Mesenchymal stem cell (in vitro differentiated cells and primary cell): ENCODE measurements at regions not wholly inside any gene's neighbourhood (a gene's known extent, or its start where the extent isn't known, plus 50 kb on each side); places are given as distances from the start of the nearest gene placed in this dataset.

Experiments used
- DNase-seq: peaks from one replicate; pipeline ENCODE4 v3.0.0-alpha.2; 2013
- H2AFZ ChIP-seq: one replicate; pipeline ENCODE4 v1.6.1; 2013; ENCODE audit warnings: low read depth, mild to moderate bottlenecking, control low read depth, inconsistent platforms, low read length, moderate library complexity
- H2AK5ac ChIP-seq: 2 replicates; pipeline ENCODE4 v1.6.1; 2013; ENCODE audit warnings: low read length, moderate library complexity, mild to moderate bottlenecking, inconsistent platforms; ENCODE audit not compliant: severe bottlenecking
- H2BK120ac ChIP-seq: one replicate; pipeline ENCODE4 v1.6.1; 2013; ENCODE audit warnings: low read depth, mild to moderate bottlenecking, inconsistent platforms, low read length, moderate library complexity
- H2BK12ac ChIP-seq, 2 experiments: one replicate each; pipeline ENCODE4 v1.6.1; 2013; ENCODE audit warnings: inconsistent platforms in 2 of 2, low read length in 2 of 2, mild to moderate bottlenecking in 2 of 2, moderate library complexity in 2 of 2, control low read depth in 1 of 2
- H2BK15ac ChIP-seq: one replicate; pipeline ENCODE4 v1.6.1; 2013; ENCODE audit warnings: mild to moderate bottlenecking, low read depth, inconsistent platforms; ENCODE audit not compliant: poor library complexity, severe bottlenecking
- H2BK5ac ChIP-seq: 2 replicates; pipeline ENCODE4 v1.6.1; 2013; ENCODE audit warnings: low read depth, mild to moderate bottlenecking, low read length, control low read depth, inconsistent platforms; ENCODE audit not compliant: poor library complexity, severe bottlenecking
- H3K14ac ChIP-seq, 2 experiments: one replicate each; pipeline ENCODE4 v1.6.1; 2013; ENCODE audit warnings: inconsistent platforms in 2 of 2, low read length in 2 of 2, control low read depth in 1 of 2, mild to moderate bottlenecking in 1 of 2, moderate library complexity in 1 of 2
- H3K18ac ChIP-seq, 2 experiments: one replicate each; pipeline ENCODE4 v1.6.1; 2013; ENCODE audit warnings: inconsistent platforms in 2 of 2, low read length in 2 of 2, control low read depth in 1 of 2, low read depth in 1 of 2, mild to moderate bottlenecking in 1 of 2
- H3K23ac ChIP-seq, 2 experiments: one replicate each; pipeline ENCODE4 v1.6.1; 2013; ENCODE audit warnings: inconsistent platforms in 2 of 2, low read length in 2 of 2, mild to moderate bottlenecking in 2 of 2, moderate library complexity in 2 of 2, control low read depth in 1 of 2
- H3K27ac ChIP-seq: 2 replicates; pipeline ENCODE4 v1.5.1; 2013; ENCODE audit warnings: mild to moderate bottlenecking, moderate library complexity, low read length, control low read depth, inconsistent platforms; ENCODE audit not compliant: poor library complexity, severe bottlenecking
- H3K27me3 ChIP-seq, 2 experiments: 2 replicates each; pipeline versions ENCODE4 v1.6.1 to v1.7.0; 2013; ENCODE audit warnings: low read length in 2 of 2, mild to moderate bottlenecking in 2 of 2, moderate library complexity in 2 of 2, control low read depth in 1 of 2, inconsistent platforms in 1 of 2; ENCODE audit not compliant: control insufficient read depth in 1 of 2, insufficient read depth in 1 of 2
- H3K36me3 ChIP-seq, 2 experiments: 2 replicates each; pipeline versions ENCODE4 v1.6.1 to v1.7.0; 2013; ENCODE audit warnings: low read length in 2 of 2, control low read depth in 1 of 2, inconsistent platforms in 1 of 2, low read depth in 1 of 2, mild to moderate bottlenecking in 1 of 2; ENCODE audit not compliant: insufficient read depth in 2 of 2, control insufficient read depth in 1 of 2
- H3K4ac ChIP-seq, 2 experiments: one replicate each; pipeline ENCODE4 v1.6.1; 2013; ENCODE audit warnings: inconsistent platforms in 2 of 2, low read length in 2 of 2, mild to moderate bottlenecking in 2 of 2, moderate library complexity in 2 of 2, control low read depth in 1 of 2, low read depth in 1 of 2
- H3K4me1 ChIP-seq: 2 replicates; pipeline ENCODE4 v1.6.1; 2013; ENCODE audit warnings: low read depth, low read length, control low read depth; ENCODE audit not compliant: control insufficient read depth, insufficient read depth
- H3K4me2 ChIP-seq: 2 replicates; pipeline ENCODE4 v1.6.1; 2013; ENCODE audit warnings: low read length, mild to moderate bottlenecking, inconsistent platforms; ENCODE audit not compliant: poor library complexity, severe bottlenecking
- H3K4me3 ChIP-seq, 2 experiments: 2 replicates each; pipeline versions ENCODE4 v1.5.1 to v1.7.0; 2013; ENCODE audit warnings: low read length in 2 of 2, mild to moderate bottlenecking in 2 of 2, control low read depth in 1 of 2, low read depth in 1 of 2; ENCODE audit not compliant: insufficient read depth in 1 of 2
- H3K79me1 ChIP-seq: replicated peaks from 2 replicates; pipeline ENCODE4 v1.6.1; 2013; ENCODE audit warnings: mild to moderate bottlenecking, control low read depth, low read length, inconsistent platforms; ENCODE audit not compliant: poor library complexity, severe bottlenecking
- H3K9ac ChIP-seq: 2 replicates; pipeline ENCODE4 v1.7.0; 2013; ENCODE audit warnings: mild to moderate bottlenecking, low read length, moderate library complexity
- H3K9me3 ChIP-seq: 2 replicates; pipeline ENCODE4 v1.7.0; 2013; ENCODE audit warnings: mild to moderate bottlenecking, low read length; ENCODE audit not compliant: control insufficient read depth
- H4K8ac ChIP-seq: one replicate; pipeline ENCODE4 v1.6.1; 2013; ENCODE audit warnings: inconsistent platforms, mild to moderate bottlenecking, low read length, moderate library complexity
- H4K91ac ChIP-seq: one replicate; pipeline ENCODE4 v1.6.1; 2013; ENCODE audit warnings: mild to moderate bottlenecking, low read length, inconsistent platforms
- WGBS: methylation state at CpG from one replicate; pipeline ENCODE4 v1.1.7; 2013; ENCODE audit warnings: mixed read lengths; 5-methylcytosine and 5-hydroxymethylcytosine counted together

DNA sequence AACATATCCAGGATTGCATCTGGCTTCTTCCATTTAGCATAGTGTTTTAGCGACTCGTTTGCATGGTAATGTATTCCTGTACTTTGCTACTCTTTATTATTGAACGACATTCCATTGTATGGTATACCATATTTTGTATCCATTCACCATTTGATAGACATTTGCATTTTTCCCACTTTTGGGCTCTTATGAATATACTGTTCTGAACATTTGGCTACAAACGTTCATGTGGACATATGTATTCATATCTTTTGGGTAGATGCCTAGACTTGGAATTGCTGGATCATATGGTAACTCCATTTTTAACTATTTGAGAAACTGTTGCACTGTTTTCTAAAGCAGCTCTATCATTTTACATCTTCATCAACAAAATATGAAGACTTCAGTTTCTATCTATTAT is 383.7 kb upstream of the AKR1E2 start:
- Histone ChIP-seq H4K8ac (no peak overlapping the region), H3K79me1 (no peaks in the 10 kb centered on the region), H3K4ac (no peak overlapping the region), H3K4me3 (no peak overlapping the region), H4K91ac (no peak overlapping the region), H3K27me3 (no peaks in the 10 kb centered on the region), H3K14ac (no peak overlapping the region), H2AK5ac (no peak overlapping the region), H2BK5ac (no peak overlapping the region), H2BK15ac (no peak overlapping the region), H3K36me3 (no peaks in the 10 kb centered on the region), H2AFZ (no peak overlapping the region), H3K4me2 (no peak overlapping the region), H3K23ac (no peak overlapping the region), H2BK12ac (no peak overlapping the region), H3K9me3 (peaks cover 13% of the 10 kb centered on the region), H3K27ac (no peak overlapping the region), H3K4me1 (no peaks in the 10 kb centered on the region), H3K9ac (no peak overlapping the region), H3K18ac (no peak overlapping the region), H2BK120ac (no peak overlapping the region)
- DNase-seq, result no peak
- 80% methylated on average over 1 of the region's 4 CpGs for WGBS

DNA sequence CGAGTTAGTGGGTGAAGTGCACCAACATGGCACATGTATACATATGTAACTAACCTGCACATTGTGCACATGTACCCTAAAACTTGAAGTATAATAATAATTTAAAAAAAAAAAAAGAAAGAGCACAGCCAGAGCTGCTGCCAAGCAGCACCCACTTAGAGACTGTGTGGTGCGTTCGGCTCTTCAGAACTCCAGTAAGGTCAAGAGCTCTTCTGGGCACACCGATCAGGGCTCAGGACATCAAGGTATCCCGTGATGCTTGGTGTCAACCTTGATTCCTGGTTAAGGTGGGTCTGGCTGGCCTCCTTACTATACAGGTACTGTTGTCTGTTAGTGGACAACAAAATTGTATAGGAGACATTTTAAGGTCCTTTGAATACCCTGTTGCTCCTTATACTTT is 385.7 kb upstream of the AKR1E2 start:
- DNase-seq, result no peak
- H3K9me3 ChIP-seq, result peaks cover 13% of the 10 kb centered on the region
- H4K8ac ChIP-seq, result no peak overlapping the region
- H3K23ac ChIP-seq, result no peak overlapping the region
- H3K4ac ChIP-seq, result no peak overlapping the region
- H3K14ac ChIP-seq, result no peak overlapping the region
- no peak overlapping the region for H2AFZ ChIP-seq
- no peaks in the 10 kb centered on the region for H3K27me3 ChIP-seq
- no peak overlapping the region for H2BK120ac ChIP-seq
- no peak overlapping the region for H2BK5ac ChIP-seq
- no peak overlapping the region for H2AK5ac ChIP-seq
- 90% methylated on average over 4 of the region's 5 CpGs for WGBS
- H3K36me3 ChIP-seq, result no peaks in the 10 kb centered on the region
- no peak overlapping the region for H4K91ac ChIP-seq
- no peak overlapping the region for H3K27ac ChIP-seq
- H3K4me3 ChIP-seq, result no peak overlapping the region
- H2BK15ac ChIP-seq, result no peak overlapping the region
- H3K4me1 ChIP-seq, result no peaks in the 10 kb centered on the region
- H2BK12ac ChIP-seq, result no peak overlapping the region
- no peaks in the 10 kb centered on the region for H3K79me1 ChIP-seq
- no peak overlapping the region for H3K18ac ChIP-seq
- H3K9ac ChIP-seq, result no peak overlapping the region
- H3K4me2 ChIP-seq, result no peak overlapping the region

DNA sequence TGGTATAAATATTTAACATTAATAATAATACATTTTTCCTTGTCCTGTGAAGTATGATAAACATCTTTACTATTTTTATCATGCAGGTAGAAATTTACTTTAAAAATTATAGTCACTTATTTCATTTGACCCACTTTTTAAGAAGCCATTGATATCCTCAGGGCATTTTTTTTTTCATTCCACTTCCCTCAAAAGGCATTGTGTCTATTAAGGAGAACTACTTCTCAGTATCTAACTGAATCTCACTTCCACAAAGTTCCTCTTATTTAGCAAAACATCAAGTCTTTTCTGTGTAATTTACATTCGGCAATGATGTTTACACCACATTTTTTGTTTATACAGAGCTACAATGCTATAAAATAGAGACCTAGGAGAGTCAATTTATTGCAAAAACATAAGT is 388.2 kb upstream of the AKR1E2 start:
- no peak overlapping the region for H3K23ac ChIP-seq
- no peak overlapping the region for H4K8ac ChIP-seq
- H3K4me1 ChIP-seq, result no peaks in the 10 kb centered on the region
- H3K4me3 ChIP-seq, result no peak overlapping the region
- no peak overlapping the region for H4K91ac ChIP-seq
- no peak overlapping the region for H3K9ac ChIP-seq
- DNase-seq, result no peak
- H3K9me3 ChIP-seq, result peaks cover 6% of the 10 kb centered on the region
- H3K36me3 ChIP-seq, result no peaks in the 10 kb centered on the region
- H3K14ac ChIP-seq, result no peak overlapping the region
- H2BK5ac ChIP-seq, result no peak overlapping the region
- H3K79me1 ChIP-seq, result no peaks in the 10 kb centered on the region
- no CpG with 5 or more reads among the region's 1 CpG for WGBS
- H3K27ac ChIP-seq, result no peak overlapping the region
- H3K27me3 ChIP-seq, result no peaks in the 10 kb centered on the region
- no peak overlapping the region for H3K4ac ChIP-seq
- no peak overlapping the region for H3K18ac ChIP-seq
- no peak overlapping the region for H2BK15ac ChIP-seq
- H2AK5ac ChIP-seq, result no peak overlapping the region
- H3K4me2 ChIP-seq, result no peak overlapping the region
- no peak overlapping the region for H2AFZ ChIP-seq
- no peak overlapping the region for H2BK120ac ChIP-seq
- no peak overlapping the region for H2BK12ac ChIP-seq

GRCh38 chr10:4437061-4437460 is 388.9 kb upstream of the AKR1E2 start:
- Histone ChIP-seq H2AK5ac (no peak overlapping the region), H3K79me1 (no peaks in the 10 kb centered on the region), H3K4me3 (no peak overlapping the region), H3K4me1 (no peaks in the 10 kb centered on the region), H3K9ac (no peak overlapping the region), H3K36me3 (no peaks in the 10 kb centered on the region), H2BK15ac (no peak overlapping the region), H2BK120ac (no peak overlapping the region), H2BK5ac (no peak overlapping the region), H3K4me2 (no peak overlapping the region), H3K27ac (no peak overlapping the region), H3K23ac (no peak overlapping the region), H3K27me3 (no peaks in the 10 kb centered on the region), H3K18ac (no peak overlapping the region), H3K4ac (no peak overlapping the region), H3K14ac (no peak overlapping the region), H2BK12ac (no peak overlapping the region), H2AFZ (no peak overlapping the region), H4K8ac (no peak overlapping the region), H4K91ac (no peak overlapping the region), H3K9me3 (peaks cover under 1% of the 10 kb centered on the region)
- WGBS, result 97% methylated on average over 7 of the region's 7 CpGs
- DNase-seq, result no peak
